GM06990 (cell line): ENCODE measurements at regions not wholly inside any gene's neighbourhood (a gene's known extent, or its start where the extent isn't known, plus 50 kb on each side); places are given as distances from the start of the nearest gene placed in this dataset.

Experiments
- DNase-seq: peaks from one replicate; pipeline ENCODE4 v3.0.0-alpha.2; 2011; ENCODE audit not compliant: insufficient read length; ENCODE audit errors: extremely low read depth
- H3K27me3 ChIP-seq: replicated peaks from 2 replicates; pipeline ENCODE4 v1.6.0; 2011; ENCODE audit warnings: low read length; ENCODE audit not compliant: control insufficient read depth, insufficient read depth
- H3K36me3 ChIP-seq: 2 replicates; pipeline ENCODE4 v1.5.1; 2011; ENCODE audit warnings: low read length; ENCODE audit not compliant: control insufficient read depth, insufficient read depth
- H3K4me3 ChIP-seq: replicated peaks from 2 replicates; pipeline ENCODE4 v1.5.1; 2011; ENCODE audit warnings: low read depth, mild to moderate bottlenecking, control low read depth, low read length
- TF ChIP-seq, protein P1 (sequence below): IDR thresholded peaks from 2 replicates; pipeline ENCODE4 v1.5.1; 2011; ENCODE audit warnings: low read length, control low read depth, mild to moderate bottlenecking, inconsistent platforms; ENCODE audit not compliant: insufficient read depth, poor library complexity, severe bottlenecking

DNA sequence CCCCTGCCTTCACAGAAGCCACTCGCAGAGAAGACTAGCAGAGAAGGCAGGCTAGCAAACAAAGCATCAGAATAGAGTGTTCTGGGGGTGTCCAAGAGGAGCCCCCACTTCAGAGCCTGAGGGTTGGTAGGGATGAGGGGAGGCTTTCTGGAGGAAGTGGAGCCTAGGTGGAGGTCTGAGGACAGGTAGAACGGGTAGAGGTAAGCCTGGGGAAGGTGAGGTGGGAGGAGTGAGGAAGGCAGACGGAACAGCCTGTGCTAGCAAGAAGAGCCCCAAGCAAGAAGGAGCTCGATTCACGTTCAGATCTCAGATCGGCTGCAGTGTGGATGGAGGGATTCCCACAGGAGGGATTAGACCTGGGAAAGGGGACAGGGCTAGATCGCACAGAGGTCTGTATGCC is 66.0 kb upstream of the DUSP5 start:
- TF ChIP-seq, protein P1, sequence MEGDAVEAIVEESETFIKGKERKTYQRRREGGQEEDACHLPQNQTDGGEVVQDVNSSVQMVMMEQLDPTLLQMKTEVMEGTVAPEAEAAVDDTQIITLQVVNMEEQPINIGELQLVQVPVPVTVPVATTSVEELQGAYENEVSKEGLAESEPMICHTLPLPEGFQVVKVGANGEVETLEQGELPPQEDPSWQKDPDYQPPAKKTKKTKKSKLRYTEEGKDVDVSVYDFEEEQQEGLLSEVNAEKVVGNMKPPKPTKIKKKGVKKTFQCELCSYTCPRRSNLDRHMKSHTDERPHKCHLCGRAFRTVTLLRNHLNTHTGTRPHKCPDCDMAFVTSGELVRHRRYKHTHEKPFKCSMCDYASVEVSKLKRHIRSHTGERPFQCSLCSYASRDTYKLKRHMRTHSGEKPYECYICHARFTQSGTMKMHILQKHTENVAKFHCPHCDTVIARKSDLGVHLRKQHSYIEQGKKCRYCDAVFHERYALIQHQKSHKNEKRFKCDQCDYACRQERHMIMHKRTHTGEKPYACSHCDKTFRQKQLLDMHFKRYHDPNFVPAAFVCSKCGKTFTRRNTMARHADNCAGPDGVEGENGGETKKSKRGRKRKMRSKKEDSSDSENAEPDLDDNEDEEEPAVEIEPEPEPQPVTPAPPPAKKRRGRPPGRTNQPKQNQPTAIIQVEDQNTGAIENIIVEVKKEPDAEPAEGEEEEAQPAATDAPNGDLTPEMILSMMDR, result no peak
- no peak overlapping the region for H3K4me3 ChIP-seq
- no peak for DNase-seq
- H3K27me3 ChIP-seq, result no peaks in the 10 kb centered on the region
- no peaks in the 10 kb centered on the region for H3K36me3 ChIP-seq

DNA sequence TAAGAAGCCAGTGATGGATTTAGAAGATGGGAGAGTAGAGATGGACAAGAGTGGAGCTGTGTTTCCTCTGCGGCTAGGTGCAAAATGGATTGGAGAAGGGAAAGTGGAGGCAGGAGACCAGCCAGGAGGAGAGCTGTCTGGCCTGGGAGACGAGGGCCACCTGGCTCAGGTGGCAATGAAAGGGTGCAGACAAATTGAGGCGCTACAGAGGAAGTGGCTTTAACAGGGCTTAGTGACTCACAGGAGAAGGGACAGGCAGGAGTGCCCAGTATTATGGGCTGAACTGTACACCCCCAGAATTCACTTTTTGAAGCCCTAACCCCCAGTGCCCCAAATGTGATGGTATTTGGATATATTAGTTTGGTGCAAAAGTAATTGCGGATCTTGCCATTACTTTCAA is 65.6 kb upstream of the DUSP5 start:
- no peak for DNase-seq
- no peaks in the 10 kb centered on the region for H3K36me3 ChIP-seq
- TF ChIP-seq, protein P1, result no peak
- no peak overlapping the region for H3K4me3 ChIP-seq
- no peaks in the 10 kb centered on the region for H3K27me3 ChIP-seq

DNA sequence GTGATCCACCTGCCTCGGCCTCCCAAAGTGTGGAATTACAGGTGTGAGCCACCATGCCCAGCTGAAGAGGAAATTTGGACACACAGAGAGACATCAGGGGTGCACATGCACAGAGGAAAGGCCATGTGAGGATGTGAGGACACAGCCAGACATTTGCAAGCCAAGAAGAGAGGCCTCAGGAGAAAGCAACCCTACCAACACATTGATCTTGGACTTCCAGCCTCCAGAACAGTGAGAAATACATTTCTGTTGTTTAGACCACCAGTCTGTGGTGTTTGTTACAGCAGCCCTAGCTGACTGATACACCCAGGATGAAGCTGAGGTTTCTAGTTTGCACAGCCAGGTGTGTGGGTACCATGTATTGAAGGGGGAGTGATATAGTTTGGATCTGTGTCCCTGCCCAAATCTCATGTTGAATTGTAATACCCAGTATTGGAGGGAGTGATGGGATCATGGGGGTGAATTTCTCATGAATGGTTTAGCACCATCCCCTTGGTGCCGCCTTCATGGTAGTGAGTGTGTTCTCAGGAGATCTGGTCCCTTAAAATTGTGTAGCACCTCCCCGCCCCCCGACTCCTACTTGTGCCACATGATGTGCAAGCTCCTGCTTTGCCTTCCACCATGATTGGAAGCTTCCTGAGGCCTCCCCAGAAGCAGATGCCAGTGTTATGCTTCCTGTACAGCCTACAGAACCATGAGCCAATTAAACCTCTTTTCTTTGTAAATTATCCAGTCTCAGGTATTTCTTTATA is 64.7 kb upstream of the DUSP5 start:
- Histone ChIP-seq H3K4me3 (no peak overlapping the region), H3K36me3 (no peaks in the 10 kb centered on the region), H3K27me3 (no peaks in the 10 kb centered on the region)
- DNase-seq, result no peak
- TF ChIP-seq, protein P1, result no peak

DNA sequence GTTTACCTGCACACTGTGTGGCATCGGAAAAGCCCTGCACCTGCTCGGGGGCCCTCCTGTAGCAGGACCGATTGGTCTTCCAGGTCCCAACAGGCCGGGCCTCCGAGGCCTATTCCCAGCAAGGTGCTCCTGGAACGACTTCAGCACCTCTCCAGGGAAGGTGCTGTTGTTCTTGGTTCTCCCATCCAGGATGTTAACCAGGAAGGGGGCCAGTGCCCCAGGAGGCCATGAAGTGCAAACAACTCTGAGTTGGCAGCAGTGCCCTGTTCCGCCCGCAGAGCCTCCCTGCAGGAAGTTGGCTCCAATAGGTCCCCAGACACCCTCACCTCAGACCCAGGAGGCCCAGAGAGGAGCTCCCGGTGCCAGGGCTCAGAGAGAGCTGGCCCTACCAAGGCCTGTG is 64.0 kb upstream of the DUSP5 start:
- H3K4me3 ChIP-seq, result no peak overlapping the region
- TF ChIP-seq, protein P1, result no peak
- no peaks in the 10 kb centered on the region for H3K36me3 ChIP-seq
- H3K27me3 ChIP-seq, result no peaks in the 10 kb centered on the region
- DNase-seq, result no peak

DNA sequence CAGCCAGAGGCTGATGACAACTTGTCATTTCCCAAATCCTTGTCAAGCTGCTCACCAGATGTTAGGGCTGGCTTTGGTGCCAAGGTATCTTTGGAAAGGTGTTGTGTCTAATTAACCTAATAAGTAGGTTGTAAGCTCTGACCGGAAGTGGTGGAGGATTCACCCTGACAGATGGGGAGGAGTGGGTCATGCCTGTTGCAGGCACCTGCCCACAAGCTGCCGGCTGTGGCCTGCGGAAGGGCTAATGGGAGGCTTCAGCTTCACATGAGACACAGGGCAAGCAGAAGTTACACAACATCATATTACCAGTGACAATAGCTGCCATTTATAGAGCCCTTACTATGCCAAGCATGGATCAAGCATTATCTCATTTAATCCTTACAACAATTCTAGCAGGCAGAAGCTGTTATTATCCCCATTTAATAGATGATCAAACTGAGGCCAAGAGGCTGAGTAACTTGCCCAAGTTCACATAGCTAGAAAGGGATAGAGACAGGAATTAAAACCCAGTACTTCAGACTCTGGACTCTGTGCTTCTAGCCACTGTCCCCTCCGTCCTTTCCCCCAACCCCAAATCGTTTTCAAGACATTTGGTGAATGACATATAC is 63.1 kb upstream of the DUSP5 start:
- no peaks in the 10 kb centered on the region for H3K27me3 ChIP-seq
- DNase-seq, result no peak
- no peak overlapping the region for H3K4me3 ChIP-seq
- TF ChIP-seq, protein P1, result no peak
- H3K36me3 ChIP-seq, result no peaks in the 10 kb centered on the region
